Activated T-cell treated with anti-CD3 and anti-CD28 coated beads for 48 hours (primary cell): ENCODE measurements at regions not wholly inside any gene's neighbourhood (a gene's known extent, or its start where the extent isn't known, plus 50 kb on each side); places are given as distances from the start of the nearest gene placed in this dataset.

Source experiments
- DNase-seq: peaks from one replicate; pipeline ENCODE4 v3.0.0-alpha.2; 2020; ENCODE audit warnings: low read depth

GRCh38 chr7:68306692-68307107 is 1291.6 kb upstream of the AUTS2 start:
- DNase-seq = no peak

GRCh38 chr7:68309271-68309670 is 1289.0 kb upstream of the AUTS2 start:
- DNase-seq = no peak

GRCh38 chr7:68309806-68310205 is 1288.5 kb upstream of the AUTS2 start:
- no peak for DNase-seq

GRCh38 chr7:68311958-68312357 is 1286.3 kb upstream of the AUTS2 start:
- DNase-seq = no peak

- no peak for DNase-seq
These were observed 1284.5 kb upstream of the AUTS2 start for GRCh38 chr7:68313806-68314205.

GRCh38 chr7:68314208-68314607 is 1284.1 kb upstream of the AUTS2 start:
- DNase-seq = no peak

GRCh38 chr7:68317476-68317875 is 1280.8 kb upstream of the AUTS2 start:
- DNase-seq = no peak

- DNase-seq = no peak
These were observed 1279.2 kb upstream of the AUTS2 start for GRCh38 chr7:68319061-68319460.

GRCh38 chr7:68321076-68321639 is 1277.1 kb upstream of the AUTS2 start:
- DNase-seq = no peak

GRCh38 chr7:68321776-68322496 is 1276.3 kb upstream of the AUTS2 start:
- no peak for DNase-seq

GRCh38 chr7:68324621-68325020 is 1273.7 kb upstream of the AUTS2 start:
- no peak for DNase-seq

GRCh38 chr7:68334216-68334615 is 1264.1 kb upstream of the AUTS2 start:
- no peak for DNase-seq

GRCh38 chr7:68334636-68335272 is 1263.5 kb upstream of the AUTS2 start:
- DNase-seq = no peak

GRCh38 chr7:68336594-68336993 is 1261.7 kb upstream of the AUTS2 start:
- no peak for DNase-seq

GRCh38 chr7:68348401-68348800 is 1249.9 kb upstream of the AUTS2 start:
- DNase-seq = no peak

GRCh38 chr7:68362745-68363518 is 1235.3 kb upstream of the AUTS2 start:
- no peak for DNase-seq

- DNase-seq = no peak
These were observed 1233.2 kb upstream of the AUTS2 start for GRCh38 chr7:68364886-68365625.

- DNase-seq = no peak
These were observed 1226.3 kb upstream of the AUTS2 start for GRCh38 chr7:68371985-68372384.

- DNase-seq = no peak
These were observed 1222.1 kb upstream of the AUTS2 start for GRCh38 chr7:68376131-68376661.

GRCh38 chr7:68381731-68382130 is 1216.5 kb upstream of the AUTS2 start:
- DNase-seq = no peak

GRCh38 chr7:68384581-68384980 is 1213.7 kb upstream of the AUTS2 start:
- DNase-seq = no peak

GRCh38 chr7:68393051-68393450 is 1205.2 kb upstream of the AUTS2 start:
- no peak for DNase-seq
